ENCODE measurements at regions not wholly inside any gene's neighbourhood (a gene's known extent, or its start where the extent isn't known, plus 50 kb on each side); places are given as distances from the start of the nearest gene placed in this dataset.
"Not testable (repeated sequence)": the region's sequence is repeated elsewhere in the genome, so short reads cannot be mapped to it uniquely, and the experiment has no call there.

DNA sequence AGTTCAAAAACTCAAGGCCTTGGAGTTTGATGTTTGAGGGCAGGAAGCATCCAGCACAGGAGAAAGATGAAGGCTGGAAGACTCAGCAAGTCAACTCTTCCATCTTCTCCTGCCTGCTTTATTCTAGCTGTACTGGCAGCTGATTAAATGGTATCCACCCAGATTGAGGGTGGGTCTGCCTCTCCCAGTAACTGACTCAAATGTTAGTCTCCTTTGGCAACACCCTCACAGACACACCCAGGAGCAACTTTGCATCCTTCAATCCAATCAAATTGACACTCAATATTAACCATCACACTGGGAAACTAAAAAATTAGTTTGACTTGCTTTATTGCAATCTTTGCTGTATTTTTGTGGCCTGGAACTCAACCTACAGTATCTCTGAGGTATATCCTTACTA is 230.5 kb upstream of the TARS1 start:
- not testable (repeated sequence) for H3K9me3 ChIP-seq (ENCODE audit: control insufficient read depth in 2 of 2, low read length in 2 of 2); H3K4me1 ChIP-seq (ENCODE audit: control insufficient read depth in 2 of 2, insufficient read depth in 2 of 2, low read length in 2 of 2); H3K27me3 ChIP-seq (ENCODE audit: control insufficient read depth in 2 of 2, insufficient read depth in 2 of 2, low read length in 2 of 2); H3K36me3 ChIP-seq (ENCODE audit: control insufficient read depth in 2 of 2, insufficient read depth in 2 of 2, low read length in 2 of 2); H3K9ac ChIP-seq (ENCODE audit: low read depth in 1 of 2, low read length in 2 of 2); H3K4me3 ChIP-seq (ENCODE audit: low read length in 2 of 2); H3K27ac ChIP-seq (ENCODE audit: low read depth in 2 of 2, low read length in 2 of 2)

DNA sequence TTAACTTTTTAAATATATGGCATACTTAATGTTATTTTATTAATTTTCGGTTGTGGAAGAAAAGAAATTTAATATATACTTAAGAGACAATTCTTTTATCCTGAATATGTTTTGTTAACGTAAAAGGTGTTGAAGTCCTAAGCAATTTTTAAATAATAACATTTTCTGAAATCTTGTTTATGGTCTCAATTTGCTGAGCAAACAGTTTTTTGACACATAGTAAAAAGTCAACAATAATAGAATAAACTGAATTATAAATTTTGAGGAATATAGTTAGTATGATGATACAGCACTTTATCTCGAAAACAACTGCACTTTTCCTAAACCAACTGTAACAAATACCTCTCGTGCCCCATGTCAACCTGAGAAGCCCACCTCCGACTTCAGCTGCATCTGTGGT is 229.8 kb upstream of the TARS1 start:
- Histone ChIP-seq H3K27me3 (ENCODE audit: control insufficient read depth in 2 of 2, insufficient read depth in 2 of 2, low read length in 2 of 2) (no peaks in the 10 kb centered on the region), H3K9ac (ENCODE audit: low read depth in 1 of 2, low read length in 2 of 2) (no peak overlapping the region), H3K4me1 (ENCODE audit: control insufficient read depth in 2 of 2, insufficient read depth in 2 of 2, low read length in 2 of 2) (no peaks in the 10 kb centered on the region), H3K4me3 (ENCODE audit: low read length in 2 of 2) (no peak overlapping the region), H3K9me3 (ENCODE audit: control insufficient read depth in 2 of 2, low read length in 2 of 2) (no peaks in the 10 kb centered on the region), H3K36me3 (ENCODE audit: control insufficient read depth in 2 of 2, insufficient read depth in 2 of 2, low read length in 2 of 2) (no peaks in the 10 kb centered on the region), H3K27ac (ENCODE audit: low read depth in 2 of 2, low read length in 2 of 2) (no peak overlapping the region)

DNA sequence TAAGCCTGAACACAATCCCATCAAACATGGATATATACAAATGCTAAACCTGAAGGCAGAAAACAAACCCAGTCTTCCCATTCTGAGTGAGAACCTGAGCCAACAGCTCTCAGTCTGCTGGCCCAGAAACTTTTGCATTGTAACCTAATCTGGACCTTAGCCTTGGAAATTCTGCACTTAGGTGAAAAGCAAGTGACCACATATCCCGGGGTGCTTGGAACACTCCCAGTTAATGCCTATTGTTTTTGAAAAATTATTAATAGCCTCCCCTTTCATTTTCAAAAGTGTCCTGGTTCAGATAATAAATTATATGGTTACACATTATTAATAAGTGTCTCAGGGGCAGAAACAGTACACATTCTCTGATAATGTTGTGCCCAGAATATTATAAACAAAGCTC is 228.3 kb upstream of the TARS1 start:
- H3K4me3 ChIP-seq (ENCODE audit: low read length in 2 of 2), result no peak overlapping the region
- no peak overlapping the region for H3K27ac ChIP-seq (ENCODE audit: low read depth in 2 of 2, low read length in 2 of 2)
- no peak overlapping the region for H3K9ac ChIP-seq (ENCODE audit: low read depth in 1 of 2, low read length in 2 of 2)
- no peaks in the 10 kb centered on the region for H3K9me3 ChIP-seq (ENCODE audit: control insufficient read depth in 2 of 2, low read length in 2 of 2)
- H3K4me1 ChIP-seq (ENCODE audit: control insufficient read depth in 2 of 2, insufficient read depth in 2 of 2, low read length in 2 of 2), result no peaks in the 10 kb centered on the region
- no peaks in the 10 kb centered on the region for H3K36me3 ChIP-seq (ENCODE audit: control insufficient read depth in 2 of 2, insufficient read depth in 2 of 2, low read length in 2 of 2)
- H3K27me3 ChIP-seq (ENCODE audit: control insufficient read depth in 2 of 2, insufficient read depth in 2 of 2, low read length in 2 of 2), result no peaks in the 10 kb centered on the region

DNA sequence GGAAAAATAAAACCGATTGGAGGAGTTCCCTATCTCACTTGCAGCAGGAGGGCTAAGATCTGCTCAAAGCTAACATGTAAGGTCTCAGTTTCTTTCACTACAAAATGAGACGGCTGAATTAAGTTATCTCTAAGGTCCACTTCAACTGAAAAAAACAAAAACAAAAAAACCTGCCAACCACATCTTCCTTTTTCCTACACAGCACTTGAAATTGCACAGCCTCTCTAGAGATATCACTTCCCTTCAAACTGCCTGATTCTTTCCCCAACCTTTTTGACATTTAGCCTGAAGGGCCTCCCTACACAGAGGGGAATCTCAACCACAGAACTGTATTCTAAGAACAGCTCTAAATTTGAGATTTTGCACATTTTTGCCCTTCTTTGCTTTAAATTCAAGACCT is 227.9 kb upstream of the TARS1 start:
- H3K36me3 ChIP-seq (ENCODE audit: control insufficient read depth in 2 of 2, insufficient read depth in 2 of 2, low read length in 2 of 2), result no peaks in the 10 kb centered on the region
- no peaks in the 10 kb centered on the region for H3K27me3 ChIP-seq (ENCODE audit: control insufficient read depth in 2 of 2, insufficient read depth in 2 of 2, low read length in 2 of 2)
- H3K9me3 ChIP-seq (ENCODE audit: control insufficient read depth in 2 of 2, low read length in 2 of 2), result no peaks in the 10 kb centered on the region
- no peak overlapping the region for H3K9ac ChIP-seq (ENCODE audit: low read depth in 1 of 2, low read length in 2 of 2)
- no peaks in the 10 kb centered on the region for H3K4me1 ChIP-seq (ENCODE audit: control insufficient read depth in 2 of 2, insufficient read depth in 2 of 2, low read length in 2 of 2)
- no peak overlapping the region for H3K27ac ChIP-seq (ENCODE audit: low read depth in 2 of 2, low read length in 2 of 2)
- H3K4me3 ChIP-seq (ENCODE audit: low read length in 2 of 2), result no peak overlapping the region

DNA sequence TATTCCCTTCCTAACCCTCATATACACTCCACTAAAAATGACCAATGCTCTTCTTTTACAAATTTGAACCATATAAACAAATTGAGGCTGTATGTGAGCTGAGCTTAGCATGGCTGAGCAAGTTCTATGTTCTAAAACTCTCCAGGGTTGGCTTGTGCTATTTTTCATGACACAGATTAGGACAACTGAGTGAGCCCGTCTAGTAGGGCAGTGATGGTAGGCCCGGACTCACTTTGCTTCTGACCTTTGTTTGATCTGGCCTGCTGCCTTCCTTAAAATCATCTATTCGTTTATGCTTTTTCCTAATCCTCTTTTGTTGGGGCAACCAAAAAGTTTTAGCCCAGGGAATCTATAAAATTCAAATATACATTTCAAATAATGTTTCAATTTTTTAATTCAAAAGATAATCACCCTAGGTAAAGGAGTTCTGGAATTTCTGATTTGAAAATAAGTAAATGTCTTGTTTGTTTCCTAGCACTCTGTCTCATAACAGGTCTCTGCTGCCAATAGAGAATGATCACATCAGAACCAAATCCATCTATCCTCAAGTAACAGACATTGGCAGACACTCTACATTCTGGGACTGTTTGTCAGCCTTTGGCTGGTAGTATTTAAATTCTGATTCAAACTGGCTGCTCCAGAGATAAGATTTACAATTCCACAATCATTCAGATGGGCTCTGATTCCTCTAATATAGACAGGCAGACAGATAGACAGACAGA is 217.0 kb upstream of the TARS1 start:
- no peak overlapping the region for H3K27ac ChIP-seq (ENCODE audit: low read depth in 2 of 2, low read length in 2 of 2)
- no peaks in the 10 kb centered on the region for H3K9me3 ChIP-seq (ENCODE audit: control insufficient read depth in 2 of 2, low read length in 2 of 2)
- no peak overlapping the region for H3K9ac ChIP-seq (ENCODE audit: low read depth in 1 of 2, low read length in 2 of 2)
- no peaks in the 10 kb centered on the region for H3K36me3 ChIP-seq (ENCODE audit: control insufficient read depth in 2 of 2, insufficient read depth in 2 of 2, low read length in 2 of 2)
- H3K4me3 ChIP-seq (ENCODE audit: low read length in 2 of 2), result no peak overlapping the region
- H3K27me3 ChIP-seq (ENCODE audit: control insufficient read depth in 2 of 2, insufficient read depth in 2 of 2, low read length in 2 of 2), result no peaks in the 10 kb centered on the region
- H3K4me1 ChIP-seq (ENCODE audit: control insufficient read depth in 2 of 2, insufficient read depth in 2 of 2, low read length in 2 of 2), result no peaks in the 10 kb centered on the region

DNA sequence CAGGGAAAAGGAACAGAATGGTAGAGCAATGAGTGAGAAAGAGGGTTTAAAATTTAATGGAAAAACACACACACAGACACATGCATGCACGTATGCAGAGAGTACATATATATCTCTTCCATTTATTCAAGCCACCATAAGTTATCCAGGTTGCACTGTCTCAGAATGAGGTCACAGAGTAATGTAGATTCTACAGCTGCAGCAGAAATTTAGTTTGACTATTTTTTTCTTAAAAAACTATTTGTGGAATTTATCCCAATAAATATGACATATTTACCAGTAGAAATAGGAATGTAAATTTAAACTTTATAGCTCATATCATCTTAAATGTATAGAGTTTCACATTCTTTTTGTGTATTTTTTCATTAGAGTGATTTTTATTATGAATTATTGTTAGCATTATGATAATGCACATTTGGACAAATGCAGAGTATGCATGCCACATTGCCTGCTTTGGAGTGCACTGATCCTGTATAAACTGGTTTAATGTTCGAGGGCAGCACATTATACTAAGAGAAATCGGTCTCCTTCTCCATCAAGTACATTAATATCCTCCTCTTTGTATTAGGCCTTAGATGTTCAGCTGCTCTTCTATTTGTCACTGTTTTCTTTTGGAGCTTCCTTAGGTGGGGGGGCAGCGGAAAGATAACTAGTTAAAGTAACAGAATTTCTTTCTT is 216.3 kb upstream of the TARS1 start:
- H3K9me3 ChIP-seq (ENCODE audit: control insufficient read depth in 2 of 2, low read length in 2 of 2), result no peaks in the 10 kb centered on the region
- H3K9ac ChIP-seq (ENCODE audit: low read depth in 1 of 2, low read length in 2 of 2), result no peak overlapping the region
- no peak overlapping the region for H3K4me3 ChIP-seq (ENCODE audit: low read length in 2 of 2)
- H3K4me1 ChIP-seq (ENCODE audit: control insufficient read depth in 2 of 2, insufficient read depth in 2 of 2, low read length in 2 of 2), result no peaks in the 10 kb centered on the region
- no peak overlapping the region for H3K27ac ChIP-seq (ENCODE audit: low read depth in 2 of 2, low read length in 2 of 2)
- H3K36me3 ChIP-seq (ENCODE audit: control insufficient read depth in 2 of 2, insufficient read depth in 2 of 2, low read length in 2 of 2), result no peaks in the 10 kb centered on the region
- no peaks in the 10 kb centered on the region for H3K27me3 ChIP-seq (ENCODE audit: control insufficient read depth in 2 of 2, insufficient read depth in 2 of 2, low read length in 2 of 2)

DNA sequence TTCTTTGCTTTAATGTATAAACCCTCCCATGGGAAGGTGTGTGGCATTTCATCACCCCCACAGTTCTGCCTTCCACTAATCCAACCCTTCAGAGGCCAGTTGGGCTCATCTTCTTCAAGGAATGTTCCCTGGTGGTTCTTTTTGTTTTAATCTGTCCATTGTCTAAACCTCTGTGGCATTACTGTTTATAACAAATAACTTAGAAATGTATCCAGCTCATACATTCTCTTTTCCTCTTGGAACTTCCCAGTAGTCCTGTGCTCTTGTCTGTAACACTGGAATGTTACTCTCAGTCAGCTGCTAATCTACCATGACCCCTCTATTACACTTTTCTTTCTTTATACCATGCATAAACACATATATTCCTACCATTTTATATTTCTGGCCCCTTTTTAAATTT is 213.5 kb upstream of the TARS1 start:
- Histone ChIP-seq H3K4me3 (ENCODE audit: low read length in 2 of 2) (no peak overlapping the region), H3K4me1 (ENCODE audit: control insufficient read depth in 2 of 2, insufficient read depth in 2 of 2, low read length in 2 of 2) (no peaks in the 10 kb centered on the region), H3K9ac (ENCODE audit: low read depth in 1 of 2, low read length in 2 of 2) (no peak overlapping the region), H3K27me3 (ENCODE audit: control insufficient read depth in 2 of 2, insufficient read depth in 2 of 2, low read length in 2 of 2) (no peaks in the 10 kb centered on the region), H3K9me3 (ENCODE audit: control insufficient read depth in 2 of 2, low read length in 2 of 2) (no peaks in the 10 kb centered on the region), H3K36me3 (ENCODE audit: control insufficient read depth in 2 of 2, insufficient read depth in 2 of 2, low read length in 2 of 2) (no peaks in the 10 kb centered on the region), H3K27ac (ENCODE audit: low read depth in 2 of 2, low read length in 2 of 2) (no peak overlapping the region)

DNA sequence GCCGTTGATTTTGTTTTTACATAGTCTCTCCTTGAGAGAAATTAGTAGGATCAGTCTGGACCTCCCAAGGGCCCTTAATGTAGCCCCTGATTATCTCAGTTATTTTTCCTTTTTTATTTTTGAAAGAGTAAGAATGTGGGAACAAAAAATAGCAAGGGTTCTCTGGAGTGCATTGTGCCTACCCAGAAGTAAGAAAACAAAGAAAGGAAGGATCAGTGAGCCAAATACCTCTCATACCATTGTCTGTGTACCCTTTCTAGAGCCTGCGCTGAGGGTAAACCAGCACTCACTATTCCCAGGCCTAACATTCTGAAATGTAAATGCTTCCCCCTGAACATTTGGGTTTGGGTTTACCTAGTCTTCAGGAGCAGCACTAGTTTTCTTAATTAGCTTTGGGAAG is 213.0 kb upstream of the TARS1 start:
- Histone ChIP-seq H3K9ac (ENCODE audit: low read depth in 1 of 2, low read length in 2 of 2) (no peak overlapping the region), H3K4me3 (ENCODE audit: low read length in 2 of 2) (no peak overlapping the region), H3K36me3 (ENCODE audit: control insufficient read depth in 2 of 2, insufficient read depth in 2 of 2, low read length in 2 of 2) (no peaks in the 10 kb centered on the region), H3K9me3 (ENCODE audit: control insufficient read depth in 2 of 2, low read length in 2 of 2) (no peaks in the 10 kb centered on the region), H3K4me1 (ENCODE audit: control insufficient read depth in 2 of 2, insufficient read depth in 2 of 2, low read length in 2 of 2) (no peaks in the 10 kb centered on the region), H3K27me3 (ENCODE audit: control insufficient read depth in 2 of 2, insufficient read depth in 2 of 2, low read length in 2 of 2) (no peaks in the 10 kb centered on the region), H3K27ac (ENCODE audit: low read depth in 2 of 2, low read length in 2 of 2) (no peak overlapping the region)

DNA sequence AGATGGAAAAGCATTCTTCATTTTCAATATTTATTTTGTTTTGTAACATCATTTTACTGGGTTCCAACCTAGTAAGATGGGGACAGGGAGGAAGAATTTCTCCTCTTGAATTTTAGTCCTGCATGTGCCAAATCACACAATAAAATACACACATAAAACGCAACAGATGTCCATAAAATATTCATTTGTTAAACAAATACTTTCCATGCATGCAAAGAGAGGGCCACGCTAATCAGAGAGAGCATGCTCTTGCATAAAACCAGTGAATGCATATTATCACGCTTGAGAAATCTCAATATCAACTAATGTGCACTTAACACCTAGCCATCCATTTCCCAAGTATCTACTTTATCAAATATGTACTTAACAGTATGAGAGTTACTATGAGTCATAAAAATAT is 212.6 kb upstream of the TARS1 start:
- H3K36me3 ChIP-seq (ENCODE audit: control insufficient read depth in 2 of 2, insufficient read depth in 2 of 2, low read length in 2 of 2), result no peaks in the 10 kb centered on the region
- no peak overlapping the region for H3K27ac ChIP-seq (ENCODE audit: low read depth in 2 of 2, low read length in 2 of 2)
- no peaks in the 10 kb centered on the region for H3K27me3 ChIP-seq (ENCODE audit: control insufficient read depth in 2 of 2, insufficient read depth in 2 of 2, low read length in 2 of 2)
- no peak overlapping the region for H3K4me3 ChIP-seq (ENCODE audit: low read length in 2 of 2)
- H3K4me1 ChIP-seq (ENCODE audit: control insufficient read depth in 2 of 2, insufficient read depth in 2 of 2, low read length in 2 of 2), result no peaks in the 10 kb centered on the region
- H3K9ac ChIP-seq (ENCODE audit: low read depth in 1 of 2, low read length in 2 of 2), result no peak overlapping the region
- H3K9me3 ChIP-seq (ENCODE audit: control insufficient read depth in 2 of 2, low read length in 2 of 2), result no peaks in the 10 kb centered on the region

DNA sequence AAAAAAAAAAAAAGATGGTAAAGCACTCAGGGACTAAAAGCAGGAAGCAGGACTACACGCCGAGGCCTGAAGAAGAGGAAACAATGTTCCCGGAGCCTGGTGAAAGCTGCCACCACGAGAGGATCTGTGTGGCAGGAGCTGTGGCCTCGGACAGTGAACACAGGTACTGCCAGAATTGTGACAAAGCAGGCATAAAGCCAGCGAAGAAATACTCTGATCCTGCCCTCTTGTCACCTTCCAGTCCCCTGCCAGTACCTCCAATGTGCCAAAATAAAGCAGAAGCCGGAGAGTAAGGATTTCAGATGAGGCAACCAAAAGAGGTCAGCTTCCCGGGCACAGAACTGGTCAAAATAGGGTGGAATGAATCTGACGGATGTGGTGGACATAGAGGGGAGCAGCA is 211.5 kb upstream of the TARS1 start:
- H3K4me3 ChIP-seq (ENCODE audit: low read length in 2 of 2), result no peak overlapping the region
- H3K27me3 ChIP-seq (ENCODE audit: control insufficient read depth in 2 of 2, insufficient read depth in 2 of 2, low read length in 2 of 2), result no peaks in the 10 kb centered on the region
- H3K27ac ChIP-seq (ENCODE audit: low read depth in 2 of 2, low read length in 2 of 2), result no peak overlapping the region
- no peaks in the 10 kb centered on the region for H3K9me3 ChIP-seq (ENCODE audit: control insufficient read depth in 2 of 2, low read length in 2 of 2)
- H3K4me1 ChIP-seq (ENCODE audit: control insufficient read depth in 2 of 2, insufficient read depth in 2 of 2, low read length in 2 of 2), result no peaks in the 10 kb centered on the region
- H3K36me3 ChIP-seq (ENCODE audit: control insufficient read depth in 2 of 2, insufficient read depth in 2 of 2, low read length in 2 of 2), result no peaks in the 10 kb centered on the region
- H3K9ac ChIP-seq (ENCODE audit: low read depth in 1 of 2, low read length in 2 of 2), result no peak overlapping the region

Measured in mucosa of rectum (tissue), 2 donors.